ENCODE measurements at regions not wholly inside any gene's neighbourhood (a gene's known extent, or its start where the extent isn't known, plus 50 kb on each side); places are given as distances from the start of the nearest gene placed in this dataset.
"Not testable (repeated sequence)": the region's sequence is repeated elsewhere in the genome, so short reads cannot be mapped to it uniquely, and the experiment has no call there.

DNA sequence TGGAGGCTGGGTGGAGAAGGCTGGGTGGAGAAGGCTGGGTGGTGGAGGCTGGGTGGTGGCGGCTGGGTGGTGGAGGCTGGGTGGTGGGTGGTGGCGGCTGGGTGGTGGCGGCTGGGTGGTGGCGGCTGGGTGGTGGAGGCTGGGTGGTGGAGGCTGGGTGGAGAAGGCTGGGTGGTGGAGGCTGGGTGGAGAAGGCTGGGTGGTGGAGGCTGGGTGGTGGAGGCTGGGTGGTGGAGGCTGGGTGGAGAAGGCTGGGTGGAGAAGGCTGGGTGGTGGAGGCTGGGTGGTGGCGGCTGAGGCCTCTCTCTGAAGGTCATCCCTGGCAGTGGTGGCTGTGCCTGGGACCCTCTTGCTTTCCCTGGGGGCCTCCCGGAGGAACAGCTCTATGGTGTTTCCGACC is 91.5 kb upstream of the COL5A1 start:
- H3K23me2 ChIP-seq (ENCODE audit: low read depth, low read length); H3K4me3 ChIP-seq (ENCODE audit: extremely low read depth in 1 of 4, insufficient read depth in 2 of 4, low read depth in 3 of 4, low read length in 4 of 4); H3K4ac ChIP-seq (replicated peaks; ENCODE audit: insufficient read length, low read depth, low read length); H3K79me2 ChIP-seq (ENCODE audit: control insufficient read depth in 1 of 2, insufficient read depth in 2 of 2, low read length in 2 of 2); H3K23ac ChIP-seq (ENCODE audit: insufficient read length); H3K14ac ChIP-seq (ENCODE audit: insufficient read length); H3K56ac ChIP-seq (replicated peaks; ENCODE audit: insufficient read length, low read depth, low read length); H2AK5ac ChIP-seq (ENCODE audit: low read depth, low read length); H3K27ac ChIP-seq (ENCODE audit: low read depth, low read length); H3K79me1 ChIP-seq (ENCODE audit: low read depth, low read length); H3K18ac ChIP-seq (ENCODE audit: extremely low read depth, low read length); H2BK12ac ChIP-seq (ENCODE audit: low read depth, low read length); H4K5ac ChIP-seq (ENCODE audit: insufficient read length, low read depth, low read length); H4K91ac ChIP-seq (replicated peaks; ENCODE audit: insufficient read length, low read length); H3K27me3 ChIP-seq (replicated peaks in 1 of 4; ENCODE audit: control insufficient read depth in 3 of 4, extremely low read depth in 1 of 4, insufficient read depth in 3 of 4, low read length in 3 of 4); H3K4me1 ChIP-seq (replicated peaks in 1 of 4; ENCODE audit: control insufficient read depth in 3 of 4, insufficient read depth in 4 of 4, low read length in 3 of 4); POLR2A ChIA-PET (ENCODE audit: partially characterized antibody); H2AFZ ChIP-seq (ENCODE audit: low read length); H3K36me3 ChIP-seq (ENCODE audit: control insufficient read depth in 2 of 4, insufficient read depth in 4 of 4, low read length in 3 of 4); H2BK120ac ChIP-seq (replicated peaks; ENCODE audit: low read depth, low read length); DNase-seq (ENCODE audit: low read depth in 1 of 2, low spot score in 2 of 2); H2BK20ac ChIP-seq (ENCODE audit: low read length); H2BK5ac ChIP-seq (ENCODE audit: low read depth, low read length); FAIRE-seq; H3K9me3 ChIP-seq (ENCODE audit: insufficient read depth in 2 of 2, low read depth in 1 of 2, low read length in 1 of 2); H4K8ac ChIP-seq (ENCODE audit: extremely low read depth, insufficient read depth, low read length); H3K4me2 ChIP-seq (ENCODE audit: insufficient read depth in 1 of 2, low read depth in 2 of 2, low read length in 2 of 2); H4K20me1 ChIP-seq (replicated peaks in 1 of 2; ENCODE audit: control insufficient read depth in 1 of 2, insufficient read depth in 2 of 2, low read length in 2 of 2); H3K9ac ChIP-seq (replicated peaks in 1 of 4; ENCODE audit: extremely low read depth in 1 of 4, low read depth in 3 of 4, low read length in 3 of 4); H2BK15ac ChIP-seq (ENCODE audit: low read length): not testable (repeated sequence)
- CTCF ChIA-PET (ENCODE audit: partially characterized antibody) = interaction anchor here (0.6 to 3.2 kb wide), 4 partner anchors 13 to 101 kb away, joined by 3 to 15 read pairs (median 4); no protein-coding TSS in a partner anchor
- WGBS, 2 experiments (ENCODE audit: extremely low coverage in 1 of 2, insufficient coverage in 1 of 2, insufficient read length in 1 of 2, insufficient replicate concordance in 2 of 2, low coverage in 1 of 2, low lambda C conversion rate in 2 of 2, missing lambda C conversion rate in 1 of 2) = 89% methylated on average over 2 of the region's 7 CpGs; no CpG with 5 or more reads in 1 of the 2 experiments
